ENCODE measurements at regions not wholly inside any gene's neighbourhood (a gene's known extent, or its start where the extent isn't known, plus 50 kb on each side); places are given as distances from the start of the nearest gene placed in this dataset.

DNA sequence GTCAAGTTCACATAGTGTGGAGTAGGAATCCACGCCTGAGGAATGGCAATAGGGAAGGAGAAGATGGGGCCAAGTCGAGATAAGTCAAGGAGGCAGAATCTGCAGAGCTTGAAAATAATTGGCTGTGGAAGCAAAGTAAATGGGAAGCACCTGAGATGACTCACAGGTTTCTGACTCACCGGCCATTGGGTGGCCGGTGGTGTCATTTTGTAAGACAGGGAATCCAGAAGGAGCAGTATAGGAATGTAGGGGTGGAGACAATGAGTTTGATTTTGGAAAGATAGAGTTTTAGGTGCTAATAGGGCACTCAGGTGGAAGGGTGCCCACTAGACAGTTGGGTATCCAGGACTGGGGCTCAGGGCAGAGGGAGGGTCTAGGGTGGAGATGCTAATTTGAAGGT is 201.0 kb upstream of the MAMLD1 start:
- no peaks in the 10 kb centered on the region for H3K4me1 Mint-ChIP-seq

DNA sequence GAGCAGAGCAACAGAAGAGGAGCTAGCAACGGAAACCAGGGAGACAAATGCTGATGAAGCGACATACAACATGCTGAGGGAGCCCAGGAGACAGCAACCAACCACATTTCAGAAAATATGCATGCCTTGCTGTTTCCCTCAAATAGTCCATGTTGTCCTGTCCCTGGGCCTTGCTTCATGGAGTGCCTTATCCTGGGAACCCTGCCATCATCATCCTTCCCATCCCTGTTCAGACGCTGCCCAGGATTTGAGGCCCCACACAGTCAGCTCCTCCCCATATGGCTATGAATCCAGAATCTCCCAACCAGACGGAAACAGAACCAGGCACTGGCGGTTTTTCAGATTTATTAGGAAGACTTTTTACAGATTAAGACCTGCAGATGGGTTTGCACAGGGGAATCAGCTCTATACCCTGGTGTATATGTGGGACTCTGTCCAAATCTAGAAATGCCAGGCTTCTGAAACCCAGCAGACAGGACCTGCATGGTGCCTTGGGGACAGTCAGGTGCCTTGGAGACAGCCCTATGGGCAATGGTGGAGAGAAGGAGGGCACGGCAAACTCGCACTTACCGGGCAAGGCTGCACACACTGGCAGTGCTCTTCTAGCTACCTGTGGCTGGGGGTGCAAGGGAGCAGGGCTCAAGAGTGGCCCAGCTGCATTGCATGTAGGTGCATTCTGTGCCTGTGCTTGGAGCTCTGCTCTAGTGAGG is 199.7 kb upstream of the MAMLD1 start:
- Mint-ChIP-seq H3K9me3 (no peaks in the 10 kb centered on the region), H3K27ac (ENCODE audit: low read depth) (no peak overlapping the region), H3K36me3 (ENCODE audit: insufficient read depth) (peaks cover 2% of the 10 kb centered on the region), H3K4me1 (no peaks in the 10 kb centered on the region), H3K4me3 (no peak overlapping the region), H3K27me3 (no peaks in the 10 kb centered on the region)
- DNase-seq (ENCODE audit: low spot score in 2 of 2) (no peak), ATAC-seq (replicated peaks; ENCODE audit: extremely low read depth, poor library complexity, severe bottlenecking) (no peak)

More for the DNA sequence above, 201.0 kb upstream of the MAMLD1 start:
- Mint-ChIP-seq H3K9me3 (no peaks in the 10 kb centered on the region), H3K36me3 (ENCODE audit: insufficient read depth) (peaks cover 2% of the 10 kb centered on the region), H3K4me3 (no peak overlapping the region), H3K27ac (ENCODE audit: low read depth) (no peak overlapping the region), H3K27me3 (no peaks in the 10 kb centered on the region)
- DNase-seq (ENCODE audit: low spot score in 2 of 2) (no peak), ATAC-seq (replicated peaks; ENCODE audit: extremely low read depth, poor library complexity, severe bottlenecking) (no peak)

DNA sequence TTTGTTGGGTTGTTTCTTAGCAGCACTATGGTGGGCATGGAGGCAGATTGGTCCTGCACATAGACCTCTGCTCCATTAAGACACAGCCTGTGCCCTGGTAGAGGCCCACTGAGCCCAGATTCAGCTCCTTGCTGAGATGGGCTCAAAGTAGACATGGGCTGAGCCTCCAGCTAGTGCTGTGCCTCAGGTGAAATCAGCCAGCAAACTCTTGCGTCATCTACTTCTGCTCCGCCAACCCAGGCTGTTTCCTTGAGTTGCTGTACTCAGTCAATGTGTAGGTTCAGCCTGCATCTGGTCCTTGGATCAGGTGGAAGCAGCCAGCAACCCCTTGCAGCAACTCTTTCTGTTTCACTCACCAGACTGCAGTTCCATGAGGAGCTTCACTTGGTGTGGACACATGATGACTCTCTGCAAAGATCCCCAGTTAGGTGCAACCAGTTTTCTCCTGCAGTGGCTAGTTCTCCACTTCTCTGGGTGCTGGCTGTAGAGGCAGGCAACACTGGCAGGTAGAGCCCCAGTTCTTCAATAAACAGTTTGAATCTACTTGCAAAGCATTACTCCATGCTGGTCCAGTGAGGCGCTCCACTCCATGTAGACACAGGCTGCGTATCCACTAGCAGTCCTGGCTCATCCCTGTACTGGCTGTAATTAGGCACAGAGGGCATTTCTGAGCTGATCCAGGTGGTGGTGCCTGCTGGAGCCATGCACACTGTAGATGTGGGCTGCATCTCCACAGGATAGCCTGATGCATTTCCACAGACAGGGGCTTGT is 199.0 kb upstream of the MAMLD1 start:
- ATAC-seq (replicated peaks; ENCODE audit: extremely low read depth, poor library complexity, severe bottlenecking) (no peak), DNase-seq (ENCODE audit: low spot score in 2 of 2) (no peak)
- Mint-ChIP-seq H3K9me3 (no peaks in the 10 kb centered on the region), H3K4me1 (no peaks in the 10 kb centered on the region), H3K27ac (ENCODE audit: low read depth) (no peak overlapping the region), H3K27me3 (no peaks in the 10 kb centered on the region), H3K4me3 (no peak overlapping the region), H3K36me3 (ENCODE audit: insufficient read depth) (peaks cover 2% of the 10 kb centered on the region)

- ATAC-seq (replicated peaks; ENCODE audit: extremely low read depth, poor library complexity, severe bottlenecking) (no peak), DNase-seq (ENCODE audit: low spot score in 2 of 2) (no peak)
- Mint-ChIP-seq H3K4me3 (no peak overlapping the region), H3K36me3 (ENCODE audit: insufficient read depth) (peaks cover 2% of the 10 kb centered on the region), H3K27me3 (no peaks in the 10 kb centered on the region), H3K27ac (ENCODE audit: low read depth) (no peak overlapping the region), H3K9me3 (no peaks in the 10 kb centered on the region), H3K4me1 (no peaks in the 10 kb centered on the region)
These were observed 198.0 kb upstream of the MAMLD1 start for GRCh38 chrX:150164971-150165600.

- no peak for ATAC-seq (replicated peaks; ENCODE audit: extremely low read depth, poor library complexity, severe bottlenecking)
- Mint-ChIP-seq H3K36me3 (ENCODE audit: insufficient read depth) (peaks cover 2% of the 10 kb centered on the region), H3K9me3 (no peaks in the 10 kb centered on the region), H3K4me3 (no peak overlapping the region), H3K27ac (ENCODE audit: low read depth) (no peak overlapping the region), H3K4me1 (no peaks in the 10 kb centered on the region), H3K27me3 (no peaks in the 10 kb centered on the region)
- DNase-seq (ENCODE audit: low spot score in 2 of 2) = no peak
These were observed 197.1 kb upstream of the MAMLD1 start for GRCh38 chrX:150165776-150166610.

DNA sequence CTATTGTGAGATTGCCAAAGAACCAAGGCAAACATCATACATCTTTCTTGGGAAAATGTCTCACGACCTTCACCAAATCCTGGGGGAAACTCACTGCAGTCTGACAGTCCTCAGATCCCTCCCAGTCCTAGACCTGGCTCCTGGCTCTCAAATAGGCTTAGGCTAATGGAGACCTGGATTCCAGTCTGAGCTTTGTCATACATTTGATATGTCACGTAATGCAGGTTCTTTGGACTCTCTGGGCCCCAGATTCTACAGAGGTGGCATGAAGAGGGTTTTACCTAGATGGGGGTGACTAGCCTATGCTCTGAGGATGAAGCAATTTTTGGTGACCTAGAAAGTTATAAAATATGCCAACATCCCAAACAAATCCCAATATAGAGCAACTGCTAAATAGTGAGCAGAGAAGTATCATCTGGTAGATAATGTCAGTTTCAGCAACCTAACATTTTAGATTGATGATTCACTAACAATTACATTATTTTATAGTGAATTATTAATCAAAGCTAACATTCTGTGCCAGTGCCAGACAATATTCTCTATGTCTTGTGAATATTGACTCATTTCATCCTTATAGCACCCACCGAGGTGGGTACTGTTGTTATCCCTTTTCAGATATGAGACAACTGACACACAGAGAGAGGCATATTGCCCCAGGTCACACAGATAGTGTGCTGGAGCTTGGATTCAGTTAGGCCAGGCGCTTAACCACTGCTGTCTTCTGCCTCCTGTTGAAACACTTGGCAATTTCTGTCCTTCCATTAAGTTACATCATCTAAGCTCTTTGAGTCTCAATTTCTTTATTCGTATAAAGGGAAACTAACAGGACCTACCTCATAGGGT is 195.4 kb upstream of the MAMLD1 start:
- H3K9me3 Mint-ChIP-seq = no peaks in the 10 kb centered on the region
- ATAC-seq (replicated peaks; ENCODE audit: extremely low read depth, poor library complexity, severe bottlenecking) (no peak), DNase-seq (ENCODE audit: low spot score in 2 of 2) (no peak)
- H3K27ac Mint-ChIP-seq (ENCODE audit: low read depth) = no peak overlapping the region
- no peak overlapping the region for H3K4me3 Mint-ChIP-seq
- H3K27me3 Mint-ChIP-seq = no peaks in the 10 kb centered on the region
- no peaks in the 10 kb centered on the region for H3K4me1 Mint-ChIP-seq
- H3K36me3 Mint-ChIP-seq (ENCODE audit: insufficient read depth) = peaks cover 2% of the 10 kb centered on the region

DNA sequence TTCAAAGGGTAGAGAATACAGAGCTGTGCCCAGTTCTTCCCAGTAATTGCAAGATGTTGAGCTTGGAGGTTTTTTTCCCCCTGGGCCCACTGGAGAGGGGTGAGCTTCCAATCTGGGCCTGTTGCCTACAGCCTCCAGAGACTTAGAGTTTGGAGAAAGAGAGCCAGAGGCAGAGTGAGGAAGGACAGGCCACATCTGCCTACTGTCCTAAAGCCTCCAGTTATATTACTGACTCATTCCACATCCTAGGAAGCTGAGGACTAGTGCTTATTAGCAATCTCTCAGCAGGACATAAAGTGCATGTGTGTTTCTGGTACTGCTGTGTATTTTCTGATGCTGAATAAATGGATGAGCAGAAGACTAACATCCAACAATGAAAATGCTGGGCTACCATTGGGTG is 181.0 kb upstream of the MAMLD1 start:
- Mint-ChIP-seq H3K9me3 (peaks cover 5% of the 10 kb centered on the region), H3K36me3 (ENCODE audit: insufficient read depth) (no peaks in the 10 kb centered on the region), H3K4me3 (no peak overlapping the region), H3K27ac (ENCODE audit: low read depth) (no peak overlapping the region), H3K27me3 (peaks cover 12% of the 10 kb centered on the region), H3K4me1 (no peaks in the 10 kb centered on the region)
- DNase-seq (ENCODE audit: low spot score in 2 of 2) (no peak), ATAC-seq (replicated peaks; ENCODE audit: extremely low read depth, poor library complexity, severe bottlenecking) (no peak)

DNA sequence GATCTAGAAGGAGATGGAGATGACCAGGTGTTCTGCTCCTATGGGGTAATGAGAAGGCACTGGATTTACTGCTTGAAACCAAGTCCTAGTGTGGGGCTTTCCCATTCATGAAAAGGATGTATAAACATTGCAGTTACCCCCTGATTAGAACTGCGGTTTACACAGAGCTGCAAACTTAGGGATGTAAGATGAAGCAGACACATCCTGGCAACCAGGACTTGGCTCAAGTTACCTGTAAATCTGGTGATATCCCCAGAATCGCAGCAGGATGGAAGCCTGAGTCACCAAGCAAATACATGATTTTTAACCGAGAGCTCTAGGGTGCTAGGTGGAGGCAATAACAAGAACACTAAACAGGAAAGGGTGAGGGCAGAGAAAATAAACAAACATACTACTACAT is 178.6 kb upstream of the MAMLD1 start:
- H3K36me3 Mint-ChIP-seq (ENCODE audit: insufficient read depth) = no peaks in the 10 kb centered on the region
- H3K9me3 Mint-ChIP-seq = peaks cover 2% of the 10 kb centered on the region
- peaks cover 4% of the 10 kb centered on the region for H3K27me3 Mint-ChIP-seq
- H3K4me1 Mint-ChIP-seq = no peaks in the 10 kb centered on the region
- ATAC-seq (replicated peaks; ENCODE audit: extremely low read depth, poor library complexity, severe bottlenecking) = no peak
- no peak overlapping the region for H3K4me3 Mint-ChIP-seq
- DNase-seq (ENCODE audit: low spot score in 2 of 2) = no peak
- no peak overlapping the region for H3K27ac Mint-ChIP-seq (ENCODE audit: low read depth)

DNA sequence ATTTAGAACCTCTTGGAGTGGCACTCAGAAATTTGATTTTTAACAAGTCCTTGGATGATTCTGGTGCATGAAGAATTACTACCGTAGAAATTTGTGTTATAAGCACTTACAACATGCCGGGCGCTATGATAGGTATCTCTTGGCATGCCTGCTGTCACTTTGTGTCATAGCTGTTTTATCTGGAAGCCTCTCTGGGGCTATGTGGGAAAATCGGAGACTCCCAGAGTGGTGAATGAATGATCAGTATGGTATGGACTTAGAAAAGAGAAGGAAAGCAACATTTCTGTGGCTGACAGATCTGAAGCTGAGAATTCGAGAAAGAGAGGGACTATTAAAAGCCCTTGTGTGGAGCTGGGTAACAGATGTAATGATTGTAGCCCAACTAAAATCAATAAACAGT is 177.4 kb upstream of the MAMLD1 start:
- Mint-ChIP-seq H3K27ac (ENCODE audit: low read depth) (no peak overlapping the region), H3K27me3 (no peaks in the 10 kb centered on the region), H3K4me3 (no peak overlapping the region), H3K4me1 (no peaks in the 10 kb centered on the region), H3K9me3 (no peaks in the 10 kb centered on the region), H3K36me3 (ENCODE audit: insufficient read depth) (no peaks in the 10 kb centered on the region)
- DNase-seq (ENCODE audit: low spot score in 2 of 2) (no peak), ATAC-seq (replicated peaks; ENCODE audit: extremely low read depth, poor library complexity, severe bottlenecking) (no peak)

- no peaks in the 10 kb centered on the region for H3K36me3 Mint-ChIP-seq (ENCODE audit: insufficient read depth)
- H3K27me3 Mint-ChIP-seq = no peaks in the 10 kb centered on the region
- DNase-seq (ENCODE audit: low spot score in 2 of 2) (no peak), ATAC-seq (replicated peaks; ENCODE audit: extremely low read depth, poor library complexity, severe bottlenecking) (no peak)
- H3K4me1 Mint-ChIP-seq = no peaks in the 10 kb centered on the region
- H3K4me3 Mint-ChIP-seq = no peak overlapping the region
- no peaks in the 10 kb centered on the region for H3K9me3 Mint-ChIP-seq
- H3K27ac Mint-ChIP-seq (ENCODE audit: low read depth) = no peak overlapping the region
These were observed 170.3 kb upstream of the MAMLD1 start for GRCh38 chrX:150192816-150193215.

DNA sequence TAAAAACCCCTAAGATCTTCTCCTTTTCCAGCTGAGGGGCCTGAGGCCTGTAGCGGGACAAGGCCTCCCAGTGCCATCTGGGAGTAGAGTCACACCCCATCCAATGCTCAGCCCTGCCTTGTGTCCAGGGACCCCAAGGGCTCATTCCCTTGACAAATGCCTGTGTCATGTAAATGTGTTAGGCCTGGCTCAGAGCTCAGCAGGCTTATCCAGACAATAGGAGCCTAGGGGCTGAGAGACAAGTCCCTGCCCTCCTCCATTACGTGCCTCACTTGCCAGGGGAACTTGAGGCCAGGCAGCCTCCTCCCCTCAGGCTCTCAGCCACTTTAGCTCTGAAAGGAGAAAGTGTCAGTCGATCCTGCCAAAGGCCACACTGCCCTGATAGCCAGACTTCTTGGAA is 166.8 kb upstream of the MAMLD1 start:
- H3K4me1 Mint-ChIP-seq = no peaks in the 10 kb centered on the region
- H3K9me3 Mint-ChIP-seq = no peaks in the 10 kb centered on the region
- ATAC-seq (replicated peaks; ENCODE audit: extremely low read depth, poor library complexity, severe bottlenecking) (no peak), DNase-seq (ENCODE audit: low spot score in 2 of 2) (no peak)
- H3K27ac Mint-ChIP-seq (ENCODE audit: low read depth) = no peak overlapping the region
- H3K4me3 Mint-ChIP-seq = no peak overlapping the region
- no peaks in the 10 kb centered on the region for H3K27me3 Mint-ChIP-seq
- no peaks in the 10 kb centered on the region for H3K36me3 Mint-ChIP-seq (ENCODE audit: insufficient read depth)

DNA sequence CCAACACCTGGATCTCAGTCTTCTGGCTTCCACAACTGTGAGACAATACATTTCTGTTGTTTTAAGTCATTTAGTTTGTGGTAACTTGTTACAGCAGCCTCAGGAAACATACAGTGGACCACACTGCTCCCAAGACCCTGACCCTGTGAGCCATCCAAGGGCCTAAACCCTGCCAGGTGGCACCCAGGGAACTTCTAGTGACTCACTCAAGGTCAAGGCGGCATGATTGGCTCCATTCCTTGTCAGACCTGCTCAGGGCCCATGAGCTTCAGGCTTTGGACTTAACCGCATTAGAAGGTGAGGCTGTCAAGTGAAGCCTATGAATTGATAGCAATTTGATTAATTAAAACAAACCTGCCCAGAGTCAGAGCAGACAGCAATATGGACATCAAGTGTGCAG is 165.7 kb upstream of the MAMLD1 start:
- H3K27ac Mint-ChIP-seq (ENCODE audit: low read depth) = no peak overlapping the region
- H3K27me3 Mint-ChIP-seq = no peaks in the 10 kb centered on the region
- no peaks in the 10 kb centered on the region for H3K36me3 Mint-ChIP-seq (ENCODE audit: insufficient read depth)
- no peaks in the 10 kb centered on the region for H3K4me1 Mint-ChIP-seq
- no peaks in the 10 kb centered on the region for H3K9me3 Mint-ChIP-seq
- H3K4me3 Mint-ChIP-seq = no peak overlapping the region
- ATAC-seq (replicated peaks; ENCODE audit: extremely low read depth, poor library complexity, severe bottlenecking) (no peak), DNase-seq (ENCODE audit: low spot score in 2 of 2) (no peak)

Measured in central memory CD8-positive, alpha-beta T cell (primary cell).